ENCODE measurements at regions not wholly inside any gene's neighbourhood (a gene's known extent, or its start where the extent isn't known, plus 50 kb on each side); places are given as distances from the start of the nearest gene placed in this dataset.

GRCh38 chr9:118473521-118473920 lies 769.3 kb downstream of the TLR4 start:
- TF ChIP-seq POLR2AphosphoS5 (IDR thresholded peaks at IDR 0.05; ENCODE audit: borderline replicate concordance, low read depth, low read length): no peak
- TF ChIP-seq EZH2 (IDR thresholded peaks at IDR 0.05): no peak

Measured in SK-N-MC (cell line).